Thyroid gland (tissue), 4 donors: ENCODE measurements at regions not wholly inside any gene's neighbourhood (a gene's known extent, or its start where the extent isn't known, plus 50 kb on each side); places are given as distances from the start of the nearest gene placed in this dataset.
"Not testable (repeated sequence)": the region's sequence is repeated elsewhere in the genome, so short reads cannot be mapped to it uniquely, and the experiment has no call there.

Experiments
- DNase-seq, 2 donors: peaks; one replicate each; pipeline ENCODE4 v3.0.0-alpha.2; 2019
- H3K27ac ChIP-seq, 3 donors: fragments of 200-600 bp; sonication (generic); 1 replicate in 2 of 3; 2 replicates in 1 of 3; pipeline ENCODE4 v1.5.1; 2016 to 2019; ENCODE audit warnings: mild to moderate bottlenecking in 1 of 3, moderate library complexity in 1 of 3
- H3K27me3 ChIP-seq: fragments of 200-600 bp; sonication (generic); one replicate; pipeline ENCODE4 v1.5.1; 2019
- H3K36me3 ChIP-seq, 2 donors: fragments of 200-600 bp; sonication (generic); one replicate each; pipeline ENCODE4 v1.5.1; 2016 to 2019
- H3K4me1 ChIP-seq, 2 donors: fragments of 200-600 bp; sonication (generic); one replicate each; pipeline ENCODE4 v1.5.1; 2017 to 2019
- H3K4me3 ChIP-seq, 3 donors: fragments of 200-600 bp; sonication (generic); replicated peaks in 1 of 3; 1 replicate in 2 of 3; 2 replicates in 1 of 3; pipeline ENCODE4 v1.5.1; 2016; ENCODE audit warnings: mild to moderate bottlenecking in 1 of 3
- H3K9me3 ChIP-seq: fragments of 200-600 bp; sonication (generic); one replicate; pipeline ENCODE4 v1.5.1; 2017
- CTCF ChIP-seq, 6 experiments: fragments of 200-600 bp in 3 of 6; fragments of 450-650 bp in 3 of 6; sonication (generic) in 3 of 6; IDR thresholded peaks; one replicate each; pipeline ENCODE4 v1.5.1; 2016 to 2019; ENCODE audit warnings: antibody characterized with exemption in 6 of 6, mild to moderate bottlenecking in 2 of 6, inconsistent platforms in 1 of 6, moderate library complexity in 1 of 6
- POLR2A ChIP-seq, 2 donors: fragments of 450-650 bp; IDR thresholded peaks; one replicate each; pipeline ENCODE4 v1.6.1; 2017; ENCODE audit warnings: antibody characterized with exemption in 2 of 2, mild to moderate bottlenecking in 2 of 2, moderate library complexity in 1 of 2
- WGBS, 2 donors: methylation state at CpG; one replicate each; pipeline ENCODE4 v1.1.5; 2017; 5-methylcytosine and 5-hydroxymethylcytosine counted together
- intact Hi-C: fragments of 100-400 bp; cut with DNase I; formaldehyde crosslinking; loops from one replicate; pipeline ENCODE4 v1.15.1; 2023

- H3K36me3 ChIP-seq: no peaks in the 10 kb centered on the region
- intact Hi-C loops: no loop called here
- no peaks in the 10 kb centered on the region for H3K27me3 ChIP-seq
- 82 to 83% methylated on average over 2 of the region's 2 CpGs for WGBS, 2 donors
- H3K4me3 ChIP-seq: no peak overlapping the region
- H3K9me3 ChIP-seq: no peaks in the 10 kb centered on the region
- H3K27ac ChIP-seq: no peak overlapping the region
- H3K4me1 ChIP-seq: peaks cover 0 to 6% of the 10 kb centered on the region in 2 donors
- no peak for TF ChIP-seq POLR2A (IDR thresholded peaks at IDR 0.05)
- TF ChIP-seq CTCF (IDR thresholded peaks at IDR 0.05): no peak
- no peak for DNase-seq
Measured at GRCh38 chr7:37592366-37592765, 91.2 kb upstream of the GPR141 start.

- no peak for DNase-seq
- no peak overlapping the region for H3K27ac ChIP-seq
- intact Hi-C loops: no loop called here
- 92 to 100% methylated on average over 1 of the region's 1 CpG for WGBS, 2 donors
- no peaks in the 10 kb centered on the region for H3K9me3 ChIP-seq
- no peak overlapping the region for H3K4me3 ChIP-seq
- no peaks in the 10 kb centered on the region for H3K27me3 ChIP-seq
- TF ChIP-seq CTCF (IDR thresholded peaks at IDR 0.05) (no peak), POLR2A (IDR thresholded peaks at IDR 0.05) (no peak)
- no peaks in the 10 kb centered on the region for H3K36me3 ChIP-seq
- peaks cover 0 to 6% of the 10 kb centered on the region in 2 donors for H3K4me1 ChIP-seq
Measured at GRCh38 chr7:37594602-37595001, 89.0 kb upstream of the GPR141 start.

- H3K27ac ChIP-seq: no peak overlapping the region
- no peaks in the 10 kb centered on the region for H3K9me3 ChIP-seq
- H3K4me3 ChIP-seq: no peak overlapping the region
- no peaks in the 10 kb centered on the region for H3K4me1 ChIP-seq
- WGBS, 2 donors: 80 to 96% methylated on average over 2 of the region's 2 CpGs
- DNase-seq: no peak
- no peaks in the 10 kb centered on the region for H3K27me3 ChIP-seq
- H3K36me3 ChIP-seq: no peaks in the 10 kb centered on the region
- intact Hi-C loops: no loop called here
- TF ChIP-seq CTCF (IDR thresholded peaks at IDR 0.05): no peak
- TF ChIP-seq POLR2A (IDR thresholded peaks at IDR 0.05): no peak
Measured at GRCh38 chr7:37598824-37599223, 84.7 kb upstream of the GPR141 start.

- DNase-seq: no peak
- Histone ChIP-seq H3K36me3 (no peaks in the 10 kb centered on the region), H3K9me3 (no peaks in the 10 kb centered on the region), H3K27ac (no peak overlapping the region), H3K4me3 (no peak overlapping the region), H3K27me3 (no peaks in the 10 kb centered on the region), H3K4me1 (no peaks in the 10 kb centered on the region)
- intact Hi-C loops: no loop called here
- 88 to 91% methylated on average over 6 of the region's 6 CpGs for WGBS, 2 donors
- TF ChIP-seq CTCF (IDR thresholded peaks at IDR 0.05): no peak
- no peak for TF ChIP-seq POLR2A (IDR thresholded peaks at IDR 0.05)
Measured at GRCh38 chr7:37601321-37601720, 82.2 kb upstream of the GPR141 start.

- H3K36me3 ChIP-seq: no peaks in the 10 kb centered on the region
- 57 to 76% methylated on average over 1 of the region's 1 CpG for WGBS, 2 donors
- no peak for DNase-seq
- no peaks in the 10 kb centered on the region for H3K9me3 ChIP-seq
- intact Hi-C loops: no loop called here
- H3K4me3 ChIP-seq: no peak overlapping the region
- H3K4me1 ChIP-seq: no peaks in the 10 kb centered on the region
- H3K27me3 ChIP-seq: no peaks in the 10 kb centered on the region
- no peak for TF ChIP-seq CTCF (IDR thresholded peaks at IDR 0.05)
- no peak for TF ChIP-seq POLR2A (IDR thresholded peaks at IDR 0.05)
- no peak overlapping the region for H3K27ac ChIP-seq
Measured at GRCh38 chr7:37604078-37604477, 79.5 kb upstream of the GPR141 start.

GRCh38 chr7:37617406-37617805 is 66.2 kb upstream of the GPR141 start:
- intact Hi-C loops, H3K27ac ChIP-seq, H3K4me1 ChIP-seq, H3K27me3 ChIP-seq, H3K36me3 ChIP-seq, H3K9me3 ChIP-seq, H3K4me3 ChIP-seq, DNase-seq: not testable (repeated sequence)
- WGBS, 2 donors: 86 to 97% methylated on average over 13 to 15 of the region's 16 CpGs
